AG10803 (cell line): ENCODE measurements at regions not wholly inside any gene's neighbourhood (a gene's known extent, or its start where the extent isn't known, plus 50 kb on each side); places are given as distances from the start of the nearest gene placed in this dataset.

Experiments used
- DNase-seq: peaks from one replicate; pipeline ENCODE4 v3.0.0; 2010; ENCODE audit warnings: low read depth
- H3K4me3 ChIP-seq: 2 replicates; pipeline ENCODE4 v1.5.1; 2011; ENCODE audit warnings: mild to moderate bottlenecking, low read length, control low read depth
- CTCF ChIP-seq: conservative IDR thresholded peaks from 2 replicates; pipeline ENCODE4 v1.5.1; 2011; ENCODE audit warnings: mild to moderate bottlenecking, low read length, control low read depth, inconsistent platforms

- no peak overlapping the region for H3K4me3 ChIP-seq
- DNase-seq = no peak
- no peak for TF ChIP-seq CTCF
These were observed 330.2 kb downstream of the HS3ST1 start for GRCh38 chr4:11098461-11098860.

- no peak overlapping the region for H3K4me3 ChIP-seq
- no peak for TF ChIP-seq CTCF
- no peak for DNase-seq
These were observed 331.0 kb downstream of the HS3ST1 start for GRCh38 chr4:11097725-11098124.

- no peak for TF ChIP-seq CTCF
- no peak overlapping the region for H3K4me3 ChIP-seq
- DNase-seq = no peak
These were observed 347.7 kb downstream of the HS3ST1 start for GRCh38 chr4:11081006-11081405.

- TF ChIP-seq CTCF = no peak
- no peak for DNase-seq
- H3K4me3 ChIP-seq = no peak overlapping the region
These were observed 349.5 kb downstream of the HS3ST1 start for GRCh38 chr4:11079171-11079570.

- DNase-seq = no peak
- no peak for TF ChIP-seq CTCF
- H3K4me3 ChIP-seq = no peak overlapping the region
These were observed 354.0 kb downstream of the HS3ST1 start for GRCh38 chr4:11074581-11075241.

- DNase-seq = peak; percentile 9
- TF ChIP-seq CTCF = no peak
- H3K4me3 ChIP-seq = no peak overlapping the region
These were observed 355.1 kb downstream of the HS3ST1 start for GRCh38 chr4:11073621-11074051.

- no peak for TF ChIP-seq CTCF
- no peak overlapping the region for H3K4me3 ChIP-seq
- no peak for DNase-seq
These were observed 355.7 kb downstream of the HS3ST1 start for GRCh38 chr4:11072999-11073398.
